ENCODE measurements at regions not wholly inside any gene's neighbourhood (a gene's known extent, or its start where the extent isn't known, plus 50 kb on each side); places are given as distances from the start of the nearest gene placed in this dataset.
A peak's percentile ranks its signal among the peaks of the same experiment; 100 is the strongest.

DNA sequence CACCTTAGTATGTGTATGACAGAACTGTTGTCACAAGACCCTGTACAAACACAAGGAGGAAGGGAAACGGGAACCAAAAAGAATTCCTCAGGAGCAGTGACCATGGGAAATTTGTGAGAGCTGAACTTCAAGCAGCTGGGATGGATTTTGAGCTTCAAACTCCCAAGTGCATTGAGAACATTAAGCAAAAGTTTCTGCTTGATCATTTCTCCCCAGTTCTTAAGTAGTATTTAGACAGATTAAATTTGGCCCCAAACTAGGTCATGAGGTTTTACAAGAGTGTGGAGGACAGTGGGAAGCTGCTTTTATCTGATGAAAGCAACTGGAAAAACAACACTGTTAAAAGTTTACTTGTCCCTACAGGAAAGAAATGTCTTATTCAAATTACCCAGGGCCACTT, 206.0 kb upstream of the DCN start:
- Histone ChIP-seq H3K79me2 (ENCODE audit: low read depth) (no peaks in the 10 kb centered on the region), H3K9me3 (ENCODE audit: insufficient read depth, low read depth) (no peaks in the 10 kb centered on the region), H3K4me1 (replicated peaks; ENCODE audit: insufficient read depth) (peaks cover 21% of the 10 kb centered on the region), H3K4me3 (no peak overlapping the region), H3K36me3 (ENCODE audit: low read depth) (no peaks in the 10 kb centered on the region), H3K4me2 (peak overlapping the region; percentile 25), H3F3A (ENCODE audit: insufficient read depth, low read depth) (no peaks in the 10 kb centered on the region), H3K9me2 (ENCODE audit: insufficient read depth) (no peaks in the 10 kb centered on the region), H2AFZ (no peak overlapping the region), H4K20me1 (ENCODE audit: insufficient read depth) (no peaks in the 10 kb centered on the region), H3K27ac (peak overlapping the region; percentile 42; the same call in 1 of the 2 replicates), H3K27me3 (ENCODE audit: insufficient read depth, low read depth) (no peaks in the 10 kb centered on the region)
- POLR2A ChIA-PET (ENCODE audit: unreplicated experiment): interaction anchor here (0.6 kb wide), 1 partner anchor 1707 kb away, joined by 7 read pairs; no protein-coding TSS in a partner anchor
- no peak for TF ChIP-seq EZH2 (IDR thresholded peaks at IDR 0.05; ENCODE audit: low read depth)
- TF ChIP-seq, protein P1, sequence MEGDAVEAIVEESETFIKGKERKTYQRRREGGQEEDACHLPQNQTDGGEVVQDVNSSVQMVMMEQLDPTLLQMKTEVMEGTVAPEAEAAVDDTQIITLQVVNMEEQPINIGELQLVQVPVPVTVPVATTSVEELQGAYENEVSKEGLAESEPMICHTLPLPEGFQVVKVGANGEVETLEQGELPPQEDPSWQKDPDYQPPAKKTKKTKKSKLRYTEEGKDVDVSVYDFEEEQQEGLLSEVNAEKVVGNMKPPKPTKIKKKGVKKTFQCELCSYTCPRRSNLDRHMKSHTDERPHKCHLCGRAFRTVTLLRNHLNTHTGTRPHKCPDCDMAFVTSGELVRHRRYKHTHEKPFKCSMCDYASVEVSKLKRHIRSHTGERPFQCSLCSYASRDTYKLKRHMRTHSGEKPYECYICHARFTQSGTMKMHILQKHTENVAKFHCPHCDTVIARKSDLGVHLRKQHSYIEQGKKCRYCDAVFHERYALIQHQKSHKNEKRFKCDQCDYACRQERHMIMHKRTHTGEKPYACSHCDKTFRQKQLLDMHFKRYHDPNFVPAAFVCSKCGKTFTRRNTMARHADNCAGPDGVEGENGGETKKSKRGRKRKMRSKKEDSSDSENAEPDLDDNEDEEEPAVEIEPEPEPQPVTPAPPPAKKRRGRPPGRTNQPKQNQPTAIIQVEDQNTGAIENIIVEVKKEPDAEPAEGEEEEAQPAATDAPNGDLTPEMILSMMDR (conservative IDR thresholded peaks at IDR 0.05): no peak
- DNase-seq: peak in 1 of 2 experiments; percentile 45
- intact Hi-C loops (cut with micrococcal nuclease; ENCODE audit: unreplicated experiment): loop anchor here (10.0 kb wide), 1 partner anchor 386 kb away; no protein-coding TSS in a partner anchor
- CTCF ChIA-PET: no interaction called here
- BruUV-seq (replicated peaks): no TSS peak

DNA sequence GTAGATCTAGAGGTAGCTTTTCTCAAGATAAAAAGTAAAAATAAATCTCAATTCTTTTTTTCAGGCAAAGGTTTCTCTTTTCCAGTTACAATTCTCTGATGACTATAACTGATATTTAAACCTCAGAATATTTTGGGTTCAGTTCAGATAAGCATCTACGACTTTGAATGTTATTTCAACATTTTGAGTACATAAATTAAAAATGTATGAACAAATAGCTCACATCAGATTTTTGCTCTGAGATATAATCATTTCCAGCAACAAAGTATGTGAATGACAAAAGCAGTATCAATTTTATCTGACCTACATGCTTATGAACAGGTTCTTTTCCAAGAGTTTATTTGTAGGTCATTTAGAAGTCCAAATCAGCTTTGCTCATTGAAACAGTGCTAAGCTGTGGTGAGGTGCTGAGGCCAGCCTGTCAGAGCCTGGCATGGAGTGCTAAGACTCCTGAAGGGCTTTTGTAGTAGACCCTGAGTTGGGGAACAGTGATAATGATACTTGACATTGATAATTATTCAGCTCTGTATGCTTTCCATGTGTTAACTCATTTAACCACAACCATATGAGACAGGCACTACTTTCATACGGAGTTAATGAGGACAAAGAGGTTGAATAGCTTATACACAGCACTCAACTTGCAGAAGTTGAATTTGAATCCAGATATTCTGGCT, 205.0 kb upstream of the DCN start:
- no peak overlapping the region for H2AFZ ChIP-seq
- H3K4me2 ChIP-seq: no peak overlapping the region
- intact Hi-C loops (cut with micrococcal nuclease; ENCODE audit: unreplicated experiment): loop anchor here (10.0 kb wide), 1 partner anchor 387 kb away; no protein-coding TSS in a partner anchor
- no peaks in the 10 kb centered on the region for H3F3A ChIP-seq (ENCODE audit: insufficient read depth, low read depth)
- H3K9me3 ChIP-seq (ENCODE audit: insufficient read depth, low read depth): no peaks in the 10 kb centered on the region
- H3K4me1 ChIP-seq (replicated peaks; ENCODE audit: insufficient read depth): peaks cover 21% of the 10 kb centered on the region
- H3K79me2 ChIP-seq (ENCODE audit: low read depth): no peaks in the 10 kb centered on the region
- H4K20me1 ChIP-seq (ENCODE audit: insufficient read depth): no peaks in the 10 kb centered on the region
- no peaks in the 10 kb centered on the region for H3K9me2 ChIP-seq (ENCODE audit: insufficient read depth)
- H3K27me3 ChIP-seq (ENCODE audit: insufficient read depth, low read depth): no peaks in the 10 kb centered on the region
- POLR2A ChIA-PET (ENCODE audit: unreplicated experiment): interaction anchor here (0.6 kb wide), 2 partner anchors 9 to 1706 kb away, joined by 3 to 7 read pairs; no protein-coding TSS in a partner anchor
- H3K27ac ChIP-seq: no peak overlapping the region
- CTCF ChIA-PET: no interaction called here
- BruUV-seq (replicated peaks): no TSS peak
- TF ChIP-seq, protein P1 (conservative IDR thresholded peaks at IDR 0.05): no peak
- TF ChIP-seq EZH2 (IDR thresholded peaks at IDR 0.05; ENCODE audit: low read depth): no peak
- no peak overlapping the region for H3K4me3 ChIP-seq
- no peaks in the 10 kb centered on the region for H3K36me3 ChIP-seq (ENCODE audit: low read depth)
- DNase-seq: no peak

DNA sequence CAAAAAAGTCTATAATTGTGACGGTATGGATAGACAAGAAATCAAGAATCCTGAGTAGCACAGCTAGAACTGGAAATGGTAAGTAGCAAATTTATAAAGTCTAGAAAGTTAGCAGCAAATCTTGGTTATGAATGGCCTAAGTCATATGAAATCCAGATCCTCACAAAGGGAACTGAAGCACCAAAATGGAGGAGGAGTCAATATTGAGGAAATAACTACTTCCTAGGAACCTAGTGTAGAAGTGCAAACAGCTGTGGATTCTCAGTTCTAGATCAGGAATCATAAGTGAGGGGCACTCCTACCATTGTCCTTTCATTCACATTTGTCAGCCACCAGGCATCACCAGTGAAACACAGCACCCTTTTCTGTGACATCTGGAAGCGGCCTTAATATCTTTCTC, 202.2 kb upstream of the DCN start:
- no peak overlapping the region for H2AFZ ChIP-seq
- ChIA-PET CTCF (no interaction called here), POLR2A (ENCODE audit: unreplicated experiment) (interaction anchor here (0.7 kb wide), 1 partner anchor 985 kb away, joined by 3 read pairs; no protein-coding TSS in a partner anchor)
- H3K27ac ChIP-seq: no peak overlapping the region
- H4K20me1 ChIP-seq (ENCODE audit: insufficient read depth): no peaks in the 10 kb centered on the region
- H3K4me1 ChIP-seq (replicated peaks; ENCODE audit: insufficient read depth): peaks cover 21% of the 10 kb centered on the region
- H3K36me3 ChIP-seq (ENCODE audit: low read depth): no peaks in the 10 kb centered on the region
- intact Hi-C loops (cut with micrococcal nuclease; ENCODE audit: unreplicated experiment): loop anchor here (5.0 to 10.0 kb wide), 2 partner anchors 192 to 390 kb away; no protein-coding TSS in a partner anchor
- no peak overlapping the region for H3K4me2 ChIP-seq
- no peaks in the 10 kb centered on the region for H3K79me2 ChIP-seq (ENCODE audit: low read depth)
- DNase-seq: no peak
- no peaks in the 10 kb centered on the region for H3K9me3 ChIP-seq (ENCODE audit: insufficient read depth, low read depth)
- no peak overlapping the region for H3K4me3 ChIP-seq
- H3K9me2 ChIP-seq (ENCODE audit: insufficient read depth): no peaks in the 10 kb centered on the region
- no peak for TF ChIP-seq EZH2 (IDR thresholded peaks at IDR 0.05; ENCODE audit: low read depth)
- TF ChIP-seq, protein P1 (conservative IDR thresholded peaks at IDR 0.05): no peak
- no peaks in the 10 kb centered on the region for H3F3A ChIP-seq (ENCODE audit: insufficient read depth, low read depth)
- no TSS peak for BruUV-seq (replicated peaks)
- H3K27me3 ChIP-seq (ENCODE audit: insufficient read depth, low read depth): no peaks in the 10 kb centered on the region

Data from PC-9 (cell line).